ENCODE measurements at regions not wholly inside any gene's neighbourhood (a gene's known extent, or its start where the extent isn't known, plus 50 kb on each side); places are given as distances from the start of the nearest gene placed in this dataset.

- TF ChIP-seq EZH2 (IDR thresholded peaks at IDR 0.05) (no peak), POLR2AphosphoS5 (IDR thresholded peaks at IDR 0.05; ENCODE audit: borderline replicate concordance, low read depth, low read length) (no peak)
Observed at GRCh38 chr7:49386792-49387191, 386.6 kb upstream of the VWC2 start.
